Loucy (cell line): ENCODE measurements at regions not wholly inside any gene's neighbourhood (a gene's known extent, or its start where the extent isn't known, plus 50 kb on each side); places are given as distances from the start of the nearest gene placed in this dataset.

Experiments used
- H2AFZ ChIP-seq: fragments of 200-600 bp; sonication (generic); 2 replicates; pipeline ENCODE4 v1.6.0; 2016; ENCODE audit warnings: antibody characterized with exemption, mild to moderate bottlenecking, low read length, moderate library complexity
- H3F3A ChIP-seq: fragments of 200-600 bp; 2 replicates; pipeline ENCODE4 v1.6.0; 2016; ENCODE audit warnings: antibody characterized with exemption, low read depth, mild to moderate bottlenecking
- H3K27me3 ChIP-seq: fragments of 200-600 bp; sonication (generic); 2 replicates; pipeline ENCODE4 v1.6.1; 2014; ENCODE audit warnings: low read length, mild to moderate bottlenecking; ENCODE audit not compliant: insufficient read depth, poor library complexity, severe bottlenecking
- H3K36me3 ChIP-seq: fragments of 200-600 bp; sonication (generic); 2 replicates; pipeline ENCODE4 v1.6.1; 2016; ENCODE audit warnings: low read length; ENCODE audit not compliant: insufficient read depth
- H3K4me1 ChIP-seq: fragments of 200-600 bp; sonication (generic); 2 replicates; pipeline ENCODE4 v1.5.1; 2014; ENCODE audit warnings: low read length, mild to moderate bottlenecking; ENCODE audit not compliant: insufficient read depth, poor library complexity, severe bottlenecking
- H3K4me2 ChIP-seq: fragments of 200-600 bp; sonication (generic); 2 replicates; pipeline ENCODE4 v1.6.0; 2014; ENCODE audit warnings: antibody characterized with exemption, low read length, low read depth, mild to moderate bottlenecking; ENCODE audit not compliant: poor library complexity, severe bottlenecking
- H3K4me3 ChIP-seq: fragments of 200-600 bp; sonication (generic); 2 replicates; pipeline ENCODE4 v1.5.1; 2014; ENCODE audit warnings: low read length, mild to moderate bottlenecking, mixed read lengths; ENCODE audit not compliant: poor library complexity, severe bottlenecking
- H3K79me2 ChIP-seq: fragments of 200-600 bp; sonication (generic); 2 replicates; pipeline ENCODE4 v1.6.1; 2014; ENCODE audit warnings: low read length; ENCODE audit not compliant: insufficient read depth
- H3K9ac ChIP-seq: fragments of 200-600 bp; sonication (generic); 2 replicates; pipeline ENCODE4 v1.6.0; 2014; ENCODE audit warnings: mild to moderate bottlenecking, low read depth, low read length, moderate library complexity; ENCODE audit not compliant: poor library complexity, severe bottlenecking
- H3K9me2 ChIP-seq: fragments of 200-600 bp; sonication (generic); replicated peaks from 2 replicates; pipeline ENCODE4 v1.6.1; 2016; ENCODE audit warnings: low read depth, low read length, mixed read lengths
- H3K9me3 ChIP-seq: fragments of 200-600 bp; sonication (generic); 2 replicates; pipeline ENCODE4 v1.6.1; 2014; ENCODE audit warnings: mild to moderate bottlenecking, antibody characterized with exemption, low read length, low read depth; ENCODE audit not compliant: insufficient read depth
- H4K20me1 ChIP-seq: fragments of 200-600 bp; sonication (generic); 2 replicates; pipeline ENCODE4 v1.6.0; 2014; ENCODE audit warnings: antibody characterized with exemption, low read length, mild to moderate bottlenecking; ENCODE audit not compliant: insufficient read depth, poor library complexity, severe bottlenecking
- EZH2phosphoT487 ChIP-seq: fragments of 200-600 bp; IDR thresholded peaks from 2 replicates; pipeline ENCODE4 v1.6.1; 2018; ENCODE audit warnings: antibody characterized with exemption, mild to moderate bottlenecking, moderate library complexity, borderline replicate concordance
- TF ChIP-seq, protein P1 (sequence below): fragments of 200-600 bp; sonication (generic); conservative IDR thresholded peaks from 2 replicates; pipeline ENCODE4 v1.5.1; 2014; ENCODE audit warnings: mild to moderate bottlenecking, antibody characterized with exemption, low read length

DNA sequence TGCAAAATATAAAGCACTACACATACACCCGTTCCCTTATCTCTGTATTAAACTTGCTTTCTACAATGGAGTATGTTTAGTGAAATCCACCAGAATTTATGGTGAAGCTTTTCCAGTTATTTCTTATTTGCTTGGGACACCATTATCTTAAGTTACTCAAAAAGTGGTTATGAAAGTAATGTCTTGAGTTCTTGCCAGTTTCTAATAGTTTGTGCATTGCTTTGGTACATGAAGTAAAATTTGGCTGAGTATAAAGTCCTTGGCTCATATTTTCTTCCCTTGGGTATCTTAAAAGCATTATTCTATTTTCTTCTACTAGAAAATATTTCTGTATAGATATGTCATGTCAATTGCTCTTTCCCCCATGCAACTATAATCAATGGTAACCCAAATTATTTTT, 85.2 kb downstream of the POLR1F start:
- Histone ChIP-seq H3K36me3 (no peaks in the 10 kb centered on the region), H3F3A (no peaks in the 10 kb centered on the region), H3K9me2 (no peaks in the 10 kb centered on the region), H3K4me2 (no peak overlapping the region), H3K79me2 (no peaks in the 10 kb centered on the region), H3K4me1 (no peaks in the 10 kb centered on the region), H3K9ac (no peak overlapping the region), H3K9me3 (no peaks in the 10 kb centered on the region), H2AFZ (no peak overlapping the region), H3K27me3 (no peaks in the 10 kb centered on the region), H3K4me3 (no peak overlapping the region), H4K20me1 (no peaks in the 10 kb centered on the region)
- TF ChIP-seq, protein P1, sequence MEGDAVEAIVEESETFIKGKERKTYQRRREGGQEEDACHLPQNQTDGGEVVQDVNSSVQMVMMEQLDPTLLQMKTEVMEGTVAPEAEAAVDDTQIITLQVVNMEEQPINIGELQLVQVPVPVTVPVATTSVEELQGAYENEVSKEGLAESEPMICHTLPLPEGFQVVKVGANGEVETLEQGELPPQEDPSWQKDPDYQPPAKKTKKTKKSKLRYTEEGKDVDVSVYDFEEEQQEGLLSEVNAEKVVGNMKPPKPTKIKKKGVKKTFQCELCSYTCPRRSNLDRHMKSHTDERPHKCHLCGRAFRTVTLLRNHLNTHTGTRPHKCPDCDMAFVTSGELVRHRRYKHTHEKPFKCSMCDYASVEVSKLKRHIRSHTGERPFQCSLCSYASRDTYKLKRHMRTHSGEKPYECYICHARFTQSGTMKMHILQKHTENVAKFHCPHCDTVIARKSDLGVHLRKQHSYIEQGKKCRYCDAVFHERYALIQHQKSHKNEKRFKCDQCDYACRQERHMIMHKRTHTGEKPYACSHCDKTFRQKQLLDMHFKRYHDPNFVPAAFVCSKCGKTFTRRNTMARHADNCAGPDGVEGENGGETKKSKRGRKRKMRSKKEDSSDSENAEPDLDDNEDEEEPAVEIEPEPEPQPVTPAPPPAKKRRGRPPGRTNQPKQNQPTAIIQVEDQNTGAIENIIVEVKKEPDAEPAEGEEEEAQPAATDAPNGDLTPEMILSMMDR: no peak
- TF ChIP-seq EZH2phosphoT487: no peak

GRCh38 chr7:19621740-19622139, 87.1 kb downstream of the POLR1F start:
- H3K79me2 ChIP-seq: no peaks in the 10 kb centered on the region
- H3K36me3 ChIP-seq: no peaks in the 10 kb centered on the region
- H3K9me2 ChIP-seq: no peaks in the 10 kb centered on the region
- no peaks in the 10 kb centered on the region for H3K27me3 ChIP-seq
- H3K4me3 ChIP-seq: no peak overlapping the region
- H3K4me2 ChIP-seq: no peak overlapping the region
- H3K4me1 ChIP-seq: no peaks in the 10 kb centered on the region
- H3F3A ChIP-seq: no peaks in the 10 kb centered on the region
- no peak overlapping the region for H2AFZ ChIP-seq
- no peaks in the 10 kb centered on the region for H3K9me3 ChIP-seq
- TF ChIP-seq EZH2phosphoT487: no peak
- TF ChIP-seq, protein P1: no peak
- no peaks in the 10 kb centered on the region for H4K20me1 ChIP-seq
- no peak overlapping the region for H3K9ac ChIP-seq

DNA sequence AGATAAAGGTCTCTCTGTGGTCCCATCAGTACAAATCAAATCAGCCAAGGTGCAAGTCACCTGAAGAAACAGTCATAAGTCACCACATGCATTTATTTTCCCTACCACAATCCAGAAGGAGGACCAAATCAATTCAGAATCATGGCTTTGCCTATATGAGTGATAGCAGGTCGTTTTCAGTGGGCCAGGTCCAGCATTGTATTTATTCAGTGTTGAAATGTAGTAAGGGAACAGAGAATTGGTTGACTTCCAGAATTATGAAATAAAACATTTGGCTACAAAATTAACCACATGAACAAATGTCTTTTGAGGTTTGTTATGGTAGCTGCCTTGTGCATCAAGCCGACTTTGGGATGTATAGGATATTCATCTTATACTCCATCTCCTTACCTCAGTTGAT, 88.4 kb downstream of the POLR1F start:
- H3K9me3 ChIP-seq: no peaks in the 10 kb centered on the region
- no peaks in the 10 kb centered on the region for H4K20me1 ChIP-seq
- TF ChIP-seq, protein P1: no peak
- TF ChIP-seq EZH2phosphoT487: no peak
- H3K9ac ChIP-seq: no peak overlapping the region
- no peaks in the 10 kb centered on the region for H3K27me3 ChIP-seq
- H3K9me2 ChIP-seq: no peaks in the 10 kb centered on the region
- no peak overlapping the region for H3K4me2 ChIP-seq
- H3F3A ChIP-seq: no peaks in the 10 kb centered on the region
- no peak overlapping the region for H3K4me3 ChIP-seq
- no peak overlapping the region for H2AFZ ChIP-seq
- no peaks in the 10 kb centered on the region for H3K36me3 ChIP-seq
- H3K4me1 ChIP-seq: no peaks in the 10 kb centered on the region
- H3K79me2 ChIP-seq: no peaks in the 10 kb centered on the region
